GM19463 (cell line): ENCODE measurements at regions not wholly inside any gene's neighbourhood (a gene's known extent, or its start where the extent isn't known, plus 50 kb on each side); places are given as distances from the start of the nearest gene placed in this dataset.

ENCODE experiments used
- ATAC-seq: cut with Tn5 transposase; IDR thresholded peaks from one replicate; pipeline ENCODE4 v1.9.1; 2021; ENCODE audit warnings: mild to moderate bottlenecking, moderate library complexity; ENCODE audit not compliant: unreplicated experiment

DNA sequence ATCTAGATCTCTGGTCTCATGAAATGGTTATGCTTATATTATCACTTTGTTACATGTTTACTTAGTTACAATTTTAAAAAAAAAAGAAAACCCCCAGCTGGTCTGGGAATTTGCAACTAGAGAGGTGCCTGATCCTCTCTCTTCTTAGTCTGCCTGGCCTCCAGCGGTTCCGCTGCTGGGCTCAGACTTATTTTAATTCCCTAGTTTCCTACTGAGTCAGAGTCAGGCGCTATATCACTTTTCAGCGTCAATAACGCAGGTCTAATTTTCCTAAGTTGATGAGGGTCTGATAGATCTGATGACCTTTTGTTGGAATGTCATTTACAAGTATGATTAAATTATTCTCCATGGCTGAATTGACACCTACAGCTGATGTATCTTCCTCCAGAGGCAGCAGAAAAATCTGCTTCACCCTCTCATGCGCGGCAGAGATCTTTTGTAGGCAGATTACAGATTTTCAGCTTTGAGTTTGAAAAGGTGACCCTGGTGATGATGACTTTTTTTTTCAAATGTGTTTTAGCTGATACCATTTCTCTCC, 391.0 kb downstream of the CBLN4 start:
- no peak for ATAC-seq

DNA sequence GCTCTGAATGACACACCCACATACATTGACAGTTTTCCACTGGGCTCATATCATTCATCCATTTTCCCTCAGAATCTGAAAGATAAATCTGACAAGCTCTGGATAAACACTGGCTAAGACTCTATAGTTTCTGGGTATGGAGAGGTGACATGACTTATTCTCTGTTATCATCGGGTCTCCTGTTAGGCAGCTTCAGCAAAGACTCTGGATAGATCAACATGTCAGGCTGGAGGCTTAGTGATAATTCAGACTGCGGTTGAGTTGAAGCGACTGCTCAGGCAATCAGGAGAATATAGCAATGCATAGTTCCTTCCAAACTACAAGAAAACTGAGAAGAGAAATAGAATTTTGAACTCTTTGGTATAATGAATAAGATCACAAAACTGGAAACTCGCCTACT, 394.6 kb downstream of the CBLN4 start:
- no peak for ATAC-seq

DNA sequence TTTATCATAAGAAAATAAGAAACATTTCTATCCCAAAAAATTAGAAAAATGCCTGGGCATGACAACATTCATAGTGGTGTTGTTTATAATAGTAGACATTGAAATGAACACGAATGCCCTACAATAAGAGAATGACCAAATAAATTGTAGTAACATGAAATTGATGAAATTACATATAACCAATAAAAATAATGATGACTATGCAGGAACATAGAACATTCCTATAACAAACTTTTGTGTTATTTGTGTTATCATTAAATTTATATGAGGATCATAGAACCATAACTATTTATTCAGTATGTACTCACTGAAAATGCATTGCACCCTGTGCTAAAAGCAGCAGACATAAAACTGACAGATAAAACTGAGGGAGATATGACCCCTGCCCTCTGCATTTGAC, 399.7 kb downstream of the CBLN4 start:
- ATAC-seq = no peak

DNA sequence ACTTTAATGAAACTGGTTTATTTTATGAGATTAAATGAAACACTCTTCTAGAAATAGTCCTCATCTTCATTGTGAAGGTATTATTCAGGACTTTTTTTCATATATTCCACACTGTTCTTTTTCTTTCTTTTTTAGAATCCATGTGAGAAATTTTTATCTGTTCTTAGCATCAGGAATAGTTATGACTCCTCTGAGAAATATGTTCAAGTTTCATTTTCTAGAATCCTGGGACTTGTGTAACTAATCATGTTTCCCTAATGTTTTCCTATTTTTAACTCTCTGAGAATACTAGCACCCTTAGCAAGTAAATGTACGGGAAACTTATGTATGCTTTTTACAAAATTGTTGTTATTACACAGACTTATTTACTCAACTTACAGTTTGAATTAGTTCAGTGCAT, 407.8 kb downstream of the CBLN4 start:
- ATAC-seq = no peak

DNA sequence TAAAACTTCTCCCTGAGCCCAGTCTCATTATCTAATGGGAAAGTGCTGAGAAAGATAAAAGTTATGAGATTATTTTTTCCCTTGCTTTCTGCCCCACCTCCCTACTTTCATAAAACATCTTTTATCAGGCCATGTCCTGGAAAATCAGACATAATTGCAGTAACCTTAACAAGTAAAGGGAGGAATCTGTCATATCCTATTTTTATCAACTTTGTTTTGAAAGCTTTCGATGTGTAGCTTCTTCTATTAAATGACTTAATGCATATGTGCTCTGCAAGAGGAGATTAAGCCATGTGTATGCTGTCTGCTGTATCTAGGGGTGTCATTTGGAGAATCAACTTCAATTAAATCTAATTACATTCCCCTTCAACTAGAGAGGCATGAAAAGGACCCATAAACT, 408.9 kb downstream of the CBLN4 start:
- no peak for ATAC-seq

DNA sequence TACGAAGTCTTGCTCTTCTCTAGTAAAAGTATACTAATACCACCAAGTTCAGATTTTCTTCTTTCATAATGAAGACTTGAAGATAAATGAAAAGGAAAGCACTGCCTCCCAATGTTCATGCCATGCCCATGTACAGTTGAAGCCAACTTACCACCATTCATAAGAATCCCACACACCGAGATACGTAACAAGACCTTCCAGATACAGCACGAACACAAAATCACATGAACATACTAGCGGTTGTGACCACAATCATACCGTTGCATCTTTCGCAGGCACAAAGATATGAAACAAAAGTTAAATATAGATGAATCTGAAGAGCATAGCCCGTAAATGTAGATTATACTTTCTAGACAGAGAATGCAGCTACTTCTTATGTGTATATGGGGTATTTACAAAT, 412.5 kb downstream of the CBLN4 start:
- no peak for ATAC-seq

DNA sequence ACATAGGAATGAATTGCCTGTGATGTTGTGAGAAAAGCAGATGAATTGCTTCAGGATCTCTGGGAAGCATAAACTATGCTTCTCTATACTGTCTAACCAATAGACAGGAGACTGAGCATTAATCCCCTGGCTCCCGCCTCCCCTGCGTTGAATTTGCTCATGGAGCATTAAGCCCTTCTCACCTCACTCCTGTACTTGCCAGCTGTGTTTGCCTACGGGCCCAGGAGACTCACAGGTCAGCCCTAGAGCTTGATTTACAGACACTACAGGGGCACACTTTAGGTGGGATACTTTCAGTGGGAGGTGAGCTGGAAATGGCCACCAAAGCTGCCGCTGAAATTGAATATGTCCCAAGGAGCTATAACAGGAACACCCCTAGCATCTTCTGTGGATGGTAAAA, 418.7 kb downstream of the CBLN4 start:
- no peak for ATAC-seq

DNA sequence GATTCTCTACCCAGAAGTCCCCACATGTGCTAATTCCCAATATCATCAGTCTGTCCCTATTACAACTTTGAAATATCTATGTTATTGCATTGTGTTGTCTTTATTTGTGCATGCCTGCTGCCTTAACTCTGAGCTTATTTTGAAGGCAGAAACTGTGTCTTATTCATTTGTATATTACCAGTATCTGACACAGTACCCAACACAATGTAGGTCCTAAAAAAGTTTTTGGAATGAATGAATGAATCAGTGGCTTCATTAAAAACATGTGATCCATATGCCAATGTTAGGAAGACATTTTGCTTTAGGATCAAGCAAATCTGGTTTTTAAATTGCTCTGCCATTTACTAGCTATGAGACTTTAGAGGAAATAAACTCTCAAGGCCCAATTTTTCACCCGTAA, 420.4 kb downstream of the CBLN4 start:
- ATAC-seq = no peak

DNA sequence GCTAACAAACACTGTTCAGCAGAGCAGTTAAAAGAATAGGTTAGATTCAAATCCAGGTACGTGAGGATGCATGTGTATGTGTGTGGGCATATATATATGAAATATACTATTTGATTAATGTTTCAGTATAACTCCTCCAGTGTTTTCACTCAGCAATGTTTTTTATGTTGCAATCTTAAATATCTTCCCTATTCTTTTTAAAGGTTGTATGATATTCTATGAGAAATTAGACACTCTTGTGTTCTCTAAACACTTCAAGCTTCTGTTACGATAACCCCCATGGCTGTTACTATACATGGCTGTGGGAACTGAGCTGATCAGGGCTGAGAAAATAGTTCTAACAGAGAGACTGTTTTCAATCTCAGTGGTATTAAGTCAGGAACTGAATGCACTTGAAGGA, 421.0 kb downstream of the CBLN4 start:
- no peak for ATAC-seq

DNA sequence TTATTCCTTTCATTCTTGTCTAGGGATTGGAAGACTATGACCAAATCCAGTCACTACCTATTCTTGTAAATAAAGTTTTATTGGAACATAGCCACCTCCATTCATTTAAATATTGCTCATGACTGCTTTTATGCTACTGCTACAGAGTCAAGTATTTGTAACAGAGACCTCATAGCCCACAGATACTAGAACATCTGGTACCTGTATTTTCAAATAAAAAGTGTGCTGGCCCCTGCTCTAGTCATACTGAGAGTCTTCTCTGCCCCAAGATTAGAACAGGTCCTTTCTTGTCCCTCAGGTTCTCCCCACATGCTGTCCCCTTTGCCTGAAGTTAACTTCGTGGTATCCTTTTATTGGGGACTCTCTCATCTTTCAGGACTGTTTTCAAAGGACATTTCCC, 422.3 kb downstream of the CBLN4 start:
- no peak for ATAC-seq

DNA sequence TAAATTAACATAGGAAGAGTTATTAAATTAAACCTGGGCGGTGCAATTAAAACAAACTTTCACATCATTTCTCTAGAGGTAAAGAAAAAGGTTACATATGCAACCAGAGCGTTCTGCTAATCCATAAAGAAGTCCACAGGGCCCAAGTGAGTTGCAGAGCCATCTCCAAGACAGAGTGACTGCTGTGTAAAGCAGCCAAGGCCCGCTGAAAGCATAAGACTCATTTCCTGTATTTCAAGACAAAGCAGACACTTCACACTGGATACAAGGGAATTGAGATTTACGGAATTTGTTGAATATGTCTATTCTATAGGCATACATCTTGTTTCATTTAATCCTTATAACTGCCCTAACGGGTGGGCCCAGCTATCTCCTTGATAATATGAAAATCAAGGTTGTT, 422.8 kb downstream of the CBLN4 start:
- ATAC-seq = no peak

DNA sequence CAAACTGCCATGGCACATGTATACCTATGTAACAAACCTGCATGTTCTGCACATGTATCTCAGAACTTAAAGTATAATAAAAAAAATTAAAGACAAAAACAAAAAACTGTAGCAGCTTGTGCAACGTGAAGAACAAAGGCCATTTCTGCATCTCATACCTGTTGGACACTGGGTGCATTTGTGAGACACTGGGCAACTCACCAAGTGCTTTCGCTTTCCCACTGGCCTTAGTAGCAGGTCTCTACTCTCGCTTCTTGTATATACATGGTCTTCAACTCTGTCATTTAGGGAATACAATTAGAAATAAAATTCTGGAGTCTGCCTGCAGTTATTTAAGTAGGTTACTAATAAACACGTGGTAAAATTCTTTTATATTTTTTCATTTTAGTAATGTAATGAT, 423.8 kb downstream of the CBLN4 start:
- no peak for ATAC-seq

DNA sequence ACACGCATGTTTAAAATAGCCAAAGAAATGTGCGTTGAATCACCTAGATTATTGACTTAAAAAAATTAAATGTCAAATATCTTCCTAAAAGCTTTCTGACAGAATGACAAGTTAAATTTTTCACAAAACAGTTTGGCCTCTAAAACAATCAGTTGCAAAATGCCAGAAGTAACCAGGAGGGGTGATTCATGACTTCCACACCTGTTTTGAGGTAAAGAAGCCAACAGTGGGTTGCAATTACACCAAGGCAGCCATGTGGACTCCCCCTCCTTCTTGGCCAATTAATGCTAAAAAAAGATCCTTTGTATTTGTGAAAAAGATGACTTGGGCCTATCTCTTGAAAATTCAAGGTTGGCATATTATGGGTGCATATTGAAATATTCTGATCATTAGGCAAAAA, 424.8 kb downstream of the CBLN4 start:
- ATAC-seq = no peak

DNA sequence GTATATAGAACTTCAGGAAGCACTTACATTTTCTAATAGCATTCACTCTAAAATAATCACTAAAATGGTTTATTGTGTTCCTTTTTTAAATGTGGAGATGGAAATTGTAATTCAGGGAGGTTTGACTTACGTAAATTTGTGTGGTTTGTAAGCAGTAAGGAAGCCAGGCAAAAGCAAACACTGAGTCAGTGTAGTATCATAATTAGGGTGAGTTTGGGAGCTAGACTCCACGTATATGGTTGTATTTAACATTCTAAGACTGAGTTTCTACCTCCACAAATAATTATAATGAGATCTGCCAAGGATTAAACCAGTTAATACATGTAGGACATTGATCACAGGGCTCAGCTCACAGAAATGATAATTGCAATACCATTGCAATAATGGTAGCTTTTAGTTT, 425.5 kb downstream of the CBLN4 start:
- ATAC-seq = no peak

DNA sequence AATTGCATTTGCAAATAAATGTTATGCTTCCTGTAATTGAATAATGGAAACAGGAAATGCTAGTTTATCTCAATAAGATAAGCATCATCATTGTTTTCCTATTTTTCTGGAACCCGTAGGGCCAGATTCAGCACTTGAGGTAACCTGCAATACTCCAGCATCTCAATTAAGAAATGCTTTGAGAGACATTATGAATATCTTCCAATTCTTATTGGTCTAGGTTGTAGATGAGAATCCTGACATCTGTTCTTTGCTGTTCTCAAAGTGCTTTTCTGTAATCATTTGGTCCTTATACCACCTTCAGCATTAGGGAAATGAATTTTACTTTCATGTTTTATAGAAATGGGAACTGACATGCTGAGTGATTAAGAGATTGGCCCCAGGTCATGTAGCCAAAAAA, 428.3 kb downstream of the CBLN4 start:
- ATAC-seq = no peak

DNA sequence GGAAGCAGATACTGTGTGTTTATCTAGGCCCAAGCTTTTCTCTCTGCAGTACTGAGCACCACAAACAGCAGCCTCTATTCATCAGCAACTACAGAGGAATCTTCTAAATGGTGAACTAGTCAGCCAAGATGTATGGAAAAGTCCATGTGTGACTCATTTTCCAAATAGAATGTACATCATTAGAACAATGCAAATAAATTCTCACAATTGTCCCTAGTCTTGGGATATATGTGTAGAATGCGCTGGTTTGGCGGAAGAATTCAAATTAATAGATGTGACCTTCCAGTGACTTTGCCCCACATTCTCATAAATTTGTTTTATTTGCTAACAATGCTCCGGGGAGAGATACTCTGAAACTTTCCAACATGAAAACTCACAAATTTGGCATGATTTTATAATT, 436.2 kb downstream of the CBLN4 start:
- no peak for ATAC-seq

DNA sequence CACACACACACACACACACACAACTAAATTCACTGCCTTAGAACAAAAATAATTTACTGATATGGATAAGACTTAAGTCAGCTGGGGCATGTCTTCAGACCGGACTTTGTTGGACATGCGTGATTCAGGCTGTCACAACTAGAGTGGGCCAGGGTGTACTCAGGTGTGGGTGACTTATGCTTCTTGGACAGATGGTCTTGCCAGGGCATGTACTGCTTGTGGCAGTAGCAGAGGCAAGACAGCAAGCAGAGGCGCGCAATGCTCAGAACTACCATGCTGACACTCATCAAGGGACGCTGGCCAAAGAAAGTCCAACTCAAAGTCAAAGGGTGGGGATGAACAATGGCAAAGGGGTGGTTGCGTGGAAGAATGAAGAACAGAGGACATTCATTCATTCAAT, 437.5 kb downstream of the CBLN4 start:
- no peak for ATAC-seq

DNA sequence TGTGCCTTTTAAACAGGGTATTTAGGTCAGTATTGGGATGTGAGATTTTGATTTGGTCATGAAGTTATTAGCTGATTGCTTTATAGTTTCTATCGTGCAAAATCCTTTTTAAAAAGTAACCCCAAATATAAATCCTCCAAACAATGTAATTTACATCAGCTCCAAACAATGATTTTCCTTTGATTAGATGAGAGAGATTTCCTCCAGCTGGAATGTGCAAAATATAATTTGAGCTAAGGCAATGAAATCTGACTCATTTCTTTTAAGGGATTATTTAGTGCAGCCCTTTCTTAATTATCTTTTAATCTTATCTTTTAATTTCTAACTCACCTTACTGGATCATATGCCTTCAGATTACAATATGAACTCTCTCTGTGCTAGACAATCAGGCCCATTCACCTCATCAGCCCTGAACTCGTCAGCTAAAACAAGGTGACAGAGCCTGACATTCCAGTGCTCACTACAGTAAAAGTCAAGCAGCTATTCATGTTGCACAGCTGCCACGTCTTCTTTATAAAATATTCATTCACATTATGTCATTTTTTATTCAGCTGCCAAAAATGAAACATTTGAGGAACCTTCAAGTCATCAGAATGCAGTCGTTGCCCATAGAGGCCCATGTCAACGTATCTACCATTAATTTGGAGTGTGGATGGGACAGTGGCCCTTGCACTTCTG, 440.1 kb downstream of the CBLN4 start:
- ATAC-seq = no peak

DNA sequence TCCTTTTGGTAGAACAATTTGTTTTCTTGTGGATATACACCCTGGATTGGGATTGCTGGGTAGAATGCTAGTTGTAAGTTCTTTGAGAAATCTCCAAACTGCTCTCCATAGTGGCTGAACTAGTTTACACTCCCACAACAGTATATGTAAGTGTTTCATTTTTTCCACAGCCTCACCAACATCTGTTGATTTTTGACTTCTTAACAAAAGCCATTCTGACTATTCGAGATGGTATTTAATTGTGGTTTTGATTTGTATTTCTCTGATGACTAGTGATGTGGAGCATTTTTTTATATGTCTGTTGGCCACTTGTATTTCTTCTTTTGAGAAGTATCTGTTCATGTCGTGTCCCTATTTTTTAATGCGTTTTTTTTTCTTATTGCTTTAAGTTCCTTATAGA, 444.1 kb downstream of the CBLN4 start:
- no peak for ATAC-seq

DNA sequence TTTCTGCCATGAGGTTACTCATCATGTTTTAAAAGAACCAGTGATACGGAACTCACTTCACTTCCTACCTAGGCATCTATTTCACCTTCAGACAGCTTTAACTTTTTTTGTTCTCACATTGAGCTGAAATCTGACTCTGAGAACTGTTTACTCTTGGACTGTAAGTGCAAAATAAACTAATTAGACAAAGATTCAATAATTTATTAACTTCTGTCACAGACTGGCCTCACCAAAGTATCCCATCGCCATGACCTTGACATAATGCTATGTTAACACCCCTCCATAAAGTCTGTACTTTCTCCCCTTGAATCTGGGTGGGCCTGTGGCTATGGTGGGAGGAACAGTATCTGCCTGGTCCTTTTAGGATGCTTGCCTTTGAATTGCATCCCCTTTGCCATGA, 448.1 kb downstream of the CBLN4 start:
- ATAC-seq = no peak

DNA sequence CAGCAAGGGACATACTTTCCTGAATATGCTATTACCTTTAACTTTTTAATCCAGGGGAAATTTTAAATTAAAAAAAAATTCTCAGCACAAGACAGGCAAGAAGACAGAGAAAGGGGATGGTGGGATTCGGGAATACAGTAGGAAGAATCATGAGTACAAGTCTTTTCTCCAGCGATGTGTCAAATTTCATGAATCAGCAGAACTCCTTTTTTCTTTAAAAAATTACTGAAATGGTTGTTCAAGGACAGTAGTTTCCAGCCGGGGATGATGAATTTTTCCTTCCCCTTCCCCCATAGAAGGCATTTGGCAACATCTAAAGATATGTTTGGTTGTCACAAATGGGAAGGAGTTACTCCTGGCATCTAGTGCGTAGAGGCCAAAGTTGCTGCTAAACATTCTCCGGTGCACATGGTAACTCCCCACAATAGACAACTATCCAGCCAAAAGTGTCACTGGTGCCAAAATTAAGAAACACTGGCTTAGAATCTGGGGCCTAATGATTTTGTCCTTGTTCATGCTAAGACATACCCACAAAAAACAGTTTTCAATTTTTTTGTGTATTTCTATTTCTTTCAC, 450.2 kb downstream of the CBLN4 start:
- no peak for ATAC-seq

DNA sequence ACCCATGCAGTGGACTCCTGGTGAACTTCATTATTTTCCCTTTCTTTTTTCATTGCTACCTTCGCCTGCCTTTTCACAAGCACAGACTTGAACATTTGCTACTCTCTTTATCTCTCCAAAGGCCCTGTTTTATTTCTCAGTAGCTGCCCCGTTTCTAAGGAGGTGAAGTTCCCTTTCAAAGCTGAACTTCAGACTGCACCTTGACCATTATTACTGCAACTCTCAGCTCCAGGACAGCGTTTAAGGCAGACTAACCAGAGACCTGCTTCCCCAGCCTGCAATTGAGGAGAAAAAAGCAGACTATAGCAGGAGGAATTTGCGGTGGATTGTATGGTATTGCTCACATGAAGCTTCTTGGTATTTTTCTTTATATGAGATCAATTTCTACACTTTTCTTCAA, 460.7 kb downstream of the CBLN4 start:
- no peak for ATAC-seq

DNA sequence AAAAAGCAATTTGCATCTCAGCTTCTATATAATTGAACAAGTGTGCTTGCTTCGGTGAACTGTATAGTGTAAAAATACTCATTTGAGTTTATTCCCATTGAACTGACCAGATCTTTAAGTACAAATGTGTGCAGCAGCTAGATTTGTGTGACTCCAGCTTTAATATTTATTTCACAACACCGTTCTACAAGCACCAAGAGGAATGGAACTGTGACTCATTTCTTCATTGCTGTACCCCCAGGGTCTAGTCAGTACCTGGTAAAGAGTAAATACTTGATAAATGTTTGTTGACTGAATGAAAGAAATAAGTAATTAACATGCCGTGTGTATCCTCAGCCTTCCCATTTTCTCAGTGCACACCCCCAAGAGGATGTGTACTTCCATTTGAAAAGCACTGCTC, 464.8 kb downstream of the CBLN4 start:
- ATAC-seq = no peak
